Parathyroid adenoma (tissue), 2 donors: ENCODE measurements at regions not wholly inside any gene's neighbourhood (a gene's known extent, or its start where the extent isn't known, plus 50 kb on each side); places are given as distances from the start of the nearest gene placed in this dataset.

Source experiments
- H2AFZ ChIP-seq: fragments of 300-600 bp; sonication (generic); one replicate; pipeline ENCODE4 v1.7.0; 2017; ENCODE audit warnings: antibody characterized with exemption, mild to moderate bottlenecking
- H3K27ac ChIP-seq: fragments of 300-600 bp; sonication (generic); one replicate; pipeline ENCODE4 v1.7.0; 2017
- H3K27me3 ChIP-seq: fragments of 300-600 bp; sonication (generic); one replicate; pipeline ENCODE4 v1.7.0; 2017; ENCODE audit warnings: low read length; ENCODE audit not compliant: control insufficient read depth, insufficient read depth
- H3K36me3 ChIP-seq: fragments of 300-600 bp; sonication (generic); one replicate; pipeline ENCODE4 v1.7.0; 2017; ENCODE audit warnings: low read length; ENCODE audit not compliant: control insufficient read depth, insufficient read depth
- H3K4me1 ChIP-seq: fragments of 300-600 bp; sonication (generic); one replicate; pipeline ENCODE4 v1.7.0; 2017; ENCODE audit warnings: control low read depth
- H3K4me2 ChIP-seq: fragments of 300-600 bp; sonication (generic); one replicate; pipeline ENCODE4 v1.7.0; 2017; ENCODE audit warnings: low read length
- H3K4me3 ChIP-seq: fragments of 300-600 bp; sonication (generic); one replicate; pipeline ENCODE4 v1.7.0; 2017; ENCODE audit warnings: low read depth, low read length
- H3K79me2 ChIP-seq: fragments of 300-600 bp; sonication (generic); one replicate; pipeline ENCODE4 v1.7.0; 2017; ENCODE audit warnings: control low read depth
- H3K9ac ChIP-seq: fragments of 300-600 bp; sonication (generic); one replicate; pipeline ENCODE4 v1.7.0; 2017; ENCODE audit warnings: mild to moderate bottlenecking
- H3K9me3 ChIP-seq: fragments of 300-600 bp; sonication (generic); one replicate; pipeline ENCODE4 v1.7.0; 2017; ENCODE audit warnings: low read length; ENCODE audit not compliant: control insufficient read depth
- CTCF ChIP-seq: fragments of 300-600 bp; sonication (generic); IDR thresholded peaks from one replicate; pipeline ENCODE4 v1.7.0; 2017; ENCODE audit warnings: antibody characterized with exemption, mild to moderate bottlenecking
- donor health status: primary hyperparathyroidism.

- Histone ChIP-seq H3K27ac (no peak overlapping the region), H3K4me1 (no peaks in the 10 kb centered on the region), H3K36me3 (no peaks in the 10 kb centered on the region), H2AFZ (no peak overlapping the region), H3K4me2 (no peak overlapping the region), H3K9ac (no peak overlapping the region), H3K4me3 (no peak overlapping the region), H3K27me3 (no peaks in the 10 kb centered on the region), H3K9me3 (no peaks in the 10 kb centered on the region), H3K79me2 (no peaks in the 10 kb centered on the region)
- TF ChIP-seq CTCF, result no peak
Measured at GRCh38 chr2:2942906-2943305, 434.7 kb downstream of the EIPR1 start.

GRCh38 chr2:2942225-2942624, 435.4 kb downstream of the EIPR1 start:
- Histone ChIP-seq H3K27me3 (no peaks in the 10 kb centered on the region), H3K4me1 (no peaks in the 10 kb centered on the region), H2AFZ (no peak overlapping the region), H3K9me3 (no peaks in the 10 kb centered on the region), H3K79me2 (no peaks in the 10 kb centered on the region), H3K36me3 (no peaks in the 10 kb centered on the region), H3K9ac (no peak overlapping the region), H3K27ac (no peak overlapping the region), H3K4me3 (no peak overlapping the region), H3K4me2 (no peak overlapping the region)
- no peak for TF ChIP-seq CTCF

- Histone ChIP-seq H3K36me3 (no peaks in the 10 kb centered on the region), H3K79me2 (no peaks in the 10 kb centered on the region), H3K4me3 (no peak overlapping the region), H3K4me2 (no peak overlapping the region), H2AFZ (peak overlapping the region; percentile 22), H3K4me1 (no peaks in the 10 kb centered on the region), H3K27ac (no peak overlapping the region), H3K27me3 (no peaks in the 10 kb centered on the region), H3K9me3 (no peaks in the 10 kb centered on the region), H3K9ac (no peak overlapping the region)
- TF ChIP-seq CTCF, result no peak
Measured at GRCh38 chr2:2941205-2941604, 436.4 kb downstream of the EIPR1 start.

GRCh38 chr2:2940702-2941101, 436.9 kb downstream of the EIPR1 start:
- TF ChIP-seq CTCF, result no peak
- H3K36me3 ChIP-seq, result no peaks in the 10 kb centered on the region
- no peak overlapping the region for H3K4me2 ChIP-seq
- H3K9ac ChIP-seq, result no peak overlapping the region
- no peaks in the 10 kb centered on the region for H3K9me3 ChIP-seq
- H3K27ac ChIP-seq, result no peak overlapping the region
- no peaks in the 10 kb centered on the region for H3K79me2 ChIP-seq
- no peak overlapping the region for H2AFZ ChIP-seq
- H3K27me3 ChIP-seq, result no peaks in the 10 kb centered on the region
- H3K4me3 ChIP-seq, result no peak overlapping the region
- no peaks in the 10 kb centered on the region for H3K4me1 ChIP-seq

- Histone ChIP-seq H3K79me2 (no peaks in the 10 kb centered on the region), H3K27ac (no peak overlapping the region), H2AFZ (no peak overlapping the region), H3K36me3 (no peaks in the 10 kb centered on the region), H3K9me3 (no peaks in the 10 kb centered on the region), H3K27me3 (no peaks in the 10 kb centered on the region), H3K4me1 (no peaks in the 10 kb centered on the region), H3K4me3 (no peak overlapping the region), H3K4me2 (no peak overlapping the region), H3K9ac (no peak overlapping the region)
- TF ChIP-seq CTCF, result no peak
Measured at GRCh38 chr2:2940061-2940460, 437.6 kb downstream of the EIPR1 start.
